UCSD-AML1 (cell line): ENCODE measurements at regions not wholly inside any gene's neighbourhood (a gene's known extent, or its start where the extent isn't known, plus 50 kb on each side); places are given as distances from the start of the nearest gene placed in this dataset.
"Not testable (repeated sequence)": the region's sequence is repeated elsewhere in the genome, so short reads cannot be mapped to it uniquely, and the experiment has no call there.

Source experiments
- DNase-seq: peaks from one replicate; lab custom pipeline; 2025; ENCODE audit not compliant: unreplicated experiment; lab: John Stamatoyannopoulos, UW

DNA sequence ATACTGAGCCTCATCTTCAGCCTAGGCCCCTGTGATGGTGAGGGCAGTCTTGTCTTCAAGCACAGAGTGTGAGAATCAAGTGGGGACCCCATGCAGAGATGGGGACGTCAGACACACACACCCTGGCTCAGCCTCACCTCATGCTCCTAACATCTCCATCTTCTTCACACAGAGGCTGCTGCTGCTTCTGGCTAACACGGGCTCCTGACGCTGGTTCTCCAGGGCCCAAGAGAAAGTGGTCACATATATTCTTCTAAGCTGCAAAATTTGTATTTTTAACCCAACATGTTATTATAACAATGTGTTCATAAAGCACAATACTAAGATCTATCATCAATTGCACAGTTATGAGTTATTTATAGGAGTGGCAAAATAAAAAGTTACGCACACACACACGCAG lies 101.2 kb downstream of the VPREB1 start:
- no peak for DNase-seq

DNA sequence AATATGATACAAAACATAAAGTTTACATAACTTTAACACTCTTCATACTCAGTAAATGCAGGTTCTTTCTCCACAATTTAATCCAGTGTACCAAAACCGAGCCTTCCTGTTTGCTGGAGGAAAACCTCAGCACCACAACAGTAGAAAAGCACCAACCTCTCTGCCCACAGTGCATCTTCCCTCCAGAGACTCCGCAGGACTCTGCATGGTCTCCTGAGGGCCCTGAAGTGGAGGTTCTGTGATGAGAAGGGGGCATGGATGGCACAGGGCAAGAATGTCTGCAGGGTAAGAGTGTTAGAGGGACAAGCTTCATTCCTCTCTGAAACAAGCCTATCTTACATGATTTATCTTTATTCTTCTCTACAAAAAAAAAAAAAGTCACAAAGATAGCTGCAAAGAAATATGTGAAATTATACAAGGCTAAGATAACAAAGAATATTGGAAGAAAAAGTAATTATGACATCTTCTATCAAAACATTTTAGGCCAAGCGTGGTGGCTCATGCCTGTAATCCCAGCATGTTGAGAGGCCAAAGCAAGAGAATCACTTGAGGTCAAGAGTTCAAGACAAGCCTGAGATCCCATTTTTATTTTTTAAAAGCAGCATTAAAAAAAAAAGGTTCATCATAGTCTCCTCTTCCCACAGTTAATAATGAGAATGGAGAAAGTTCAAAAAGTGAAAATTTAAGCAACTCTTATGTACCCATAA lies 102.0 kb downstream of the VPREB1 start:
- no peak for DNase-seq

- peak; percentile 32 for DNase-seq
Observed at GRCh38 chr22:22348127-22348814, 103.7 kb downstream of the VPREB1 start.

DNA sequence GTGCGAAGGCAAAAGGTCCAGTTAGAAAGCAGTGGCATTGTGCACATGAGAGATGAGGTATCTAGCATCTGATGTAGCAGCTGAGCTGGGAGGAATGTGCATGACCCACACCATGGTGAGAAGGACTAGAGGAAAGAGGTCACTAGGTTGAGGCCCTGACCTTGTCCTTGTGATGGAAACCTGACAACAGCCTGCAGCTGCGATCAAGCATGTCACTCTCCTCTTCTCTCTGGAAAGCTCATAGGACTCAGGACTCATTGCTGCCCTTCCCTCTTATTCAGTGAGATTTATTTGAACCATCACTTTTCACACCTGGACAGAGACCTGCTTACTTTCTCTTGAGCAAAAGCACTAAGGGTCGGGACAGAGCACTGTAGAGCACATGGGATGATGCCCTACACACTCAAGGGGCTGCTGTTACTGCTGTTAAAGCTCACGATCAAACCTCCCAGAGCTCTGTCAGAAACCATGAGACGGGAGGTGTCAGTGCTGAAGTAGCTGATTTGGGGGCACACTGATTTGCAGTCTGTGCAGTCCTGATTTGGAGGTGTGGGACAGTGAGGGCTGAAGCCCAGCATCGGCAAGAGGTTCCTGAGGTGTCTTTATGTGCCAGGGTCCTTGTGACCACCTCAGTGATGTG lies 104.3 kb downstream of the VPREB1 start:
- DNase-seq: no peak

DNA sequence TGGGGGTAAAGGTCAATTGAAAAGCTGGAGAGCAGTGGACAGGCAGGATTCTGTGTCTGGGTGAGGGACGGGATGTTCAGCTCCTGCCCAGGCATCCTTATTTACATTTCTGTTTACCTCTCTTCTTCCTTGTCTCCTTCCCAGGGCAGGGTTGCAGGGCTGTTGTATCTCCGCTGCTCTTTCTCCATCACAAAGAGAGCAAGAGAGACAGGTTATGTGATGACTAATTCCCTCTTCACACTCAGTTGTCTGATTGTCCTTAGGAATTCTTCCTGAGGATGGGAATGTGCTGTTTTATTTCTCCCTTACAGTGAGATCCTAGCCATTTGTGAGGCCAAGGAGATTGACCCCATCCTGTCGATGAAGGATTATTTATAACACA lies 104.9 kb downstream of the VPREB1 start:
- DNase-seq: no peak

DNA sequence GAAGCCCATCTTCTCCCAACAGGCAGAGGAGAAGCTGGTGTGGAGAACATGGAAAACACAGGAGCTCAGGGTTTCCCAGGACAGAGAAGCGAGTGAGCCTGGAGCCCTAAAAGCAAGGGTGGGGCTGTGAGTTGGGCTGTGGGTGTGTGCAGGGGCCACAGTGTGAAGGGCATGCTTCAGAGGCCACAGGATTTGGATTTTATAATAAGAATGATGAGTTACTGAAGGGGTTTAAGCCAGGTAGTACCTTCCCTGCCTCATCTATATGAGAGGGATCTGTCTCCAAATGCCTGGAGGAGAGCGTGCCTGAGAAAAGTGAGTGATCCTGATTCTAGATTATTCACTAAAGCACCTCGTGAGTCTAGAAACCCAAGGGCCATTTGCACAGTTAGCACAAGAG lies 106.8 kb downstream of the VPREB1 start:
- no peak for DNase-seq

DNA sequence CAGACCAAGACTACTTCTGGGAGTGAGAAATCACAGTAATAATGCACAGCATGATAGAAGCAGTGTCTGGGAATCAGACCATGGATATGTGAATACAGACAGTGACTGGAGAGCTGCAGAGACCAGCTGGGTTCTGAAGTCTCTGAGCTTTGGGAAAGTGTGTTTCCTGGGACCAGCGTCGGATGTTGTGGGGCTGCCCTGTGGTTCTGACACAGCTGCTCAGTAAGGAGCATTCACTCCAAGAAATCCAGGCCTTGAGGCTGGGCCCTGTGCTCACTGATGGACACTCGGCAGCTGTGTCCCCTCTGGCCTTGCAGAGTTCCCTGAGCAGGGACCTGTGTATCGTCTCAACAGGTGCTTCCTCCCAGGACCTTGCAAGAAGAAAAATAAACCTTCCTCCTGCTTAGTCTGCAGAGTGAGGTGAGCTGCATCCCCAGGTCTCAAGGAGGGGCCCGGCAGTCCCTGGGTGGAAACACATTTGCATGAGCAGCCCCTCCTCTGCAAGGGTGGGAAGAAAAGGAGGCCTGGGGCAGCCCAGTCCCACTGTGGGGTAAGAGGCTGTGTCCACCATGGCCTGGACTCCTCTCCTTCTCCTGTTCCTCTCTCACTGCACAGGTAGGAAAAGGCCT lies 107.9 kb downstream of the VPREB1 start:
- DNase-seq: no peak

DNA sequence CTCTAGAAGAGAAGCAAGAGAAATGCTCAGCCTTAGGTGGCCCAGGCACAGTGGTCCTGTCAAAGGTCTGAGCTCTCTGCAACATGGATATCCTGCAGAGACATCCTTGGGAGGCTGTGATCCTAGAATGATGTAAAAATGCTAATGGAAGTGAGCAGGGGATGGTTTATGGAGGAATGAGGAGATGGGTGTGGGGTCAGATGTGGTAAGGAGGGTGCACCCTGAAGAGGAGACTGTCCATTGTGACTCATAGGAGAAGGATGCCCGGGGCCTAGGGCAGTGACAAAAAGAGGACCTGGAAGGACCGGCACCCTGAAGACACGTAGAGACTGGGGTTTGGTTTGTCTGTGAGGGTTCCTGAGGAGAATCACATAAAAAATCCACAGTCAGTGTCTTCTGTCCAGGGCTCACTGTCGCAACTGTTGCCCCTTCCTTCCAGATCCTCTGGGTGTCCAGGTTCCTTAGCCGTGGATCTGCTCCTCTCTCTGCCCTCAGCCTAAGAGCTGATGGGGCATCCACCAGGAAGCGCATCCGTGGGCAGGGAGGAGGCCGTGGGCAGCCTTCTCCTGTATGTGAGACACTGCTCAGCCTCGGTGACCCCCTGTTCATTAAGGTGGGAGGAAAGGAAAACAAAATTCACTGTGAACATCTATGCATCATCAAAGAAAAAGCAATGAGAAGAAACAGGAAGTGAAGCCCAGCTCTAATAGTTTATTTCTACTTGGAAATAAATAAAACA lies 110.7 kb downstream of the VPREB1 start:
- no peak for DNase-seq

GRCh38 chr22:22357024-22357883 lies 112.7 kb downstream of the VPREB1 start:
- DNase-seq: peak; percentile 69

DNA sequence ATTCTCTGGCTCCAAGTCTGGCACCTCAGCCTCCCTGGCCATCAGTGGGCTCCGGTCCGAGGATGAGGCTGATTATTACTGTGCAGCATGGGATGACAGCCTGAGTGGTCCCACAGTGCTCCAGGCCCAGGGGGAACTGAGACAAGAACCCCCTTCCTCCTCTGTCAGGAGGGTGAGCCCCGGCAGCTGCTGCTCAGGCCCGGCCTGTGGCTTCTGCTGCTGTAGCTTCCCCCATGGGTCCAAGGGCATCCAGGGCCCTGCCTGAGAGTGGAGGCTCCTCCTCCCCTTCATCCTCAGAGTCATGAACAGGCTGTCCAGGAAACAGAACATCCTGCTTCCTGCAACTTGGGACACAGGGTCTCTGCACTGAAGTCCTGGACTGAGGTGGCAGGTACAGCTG lies 113.6 kb downstream of the VPREB1 start:
- DNase-seq: no peak

DNA sequence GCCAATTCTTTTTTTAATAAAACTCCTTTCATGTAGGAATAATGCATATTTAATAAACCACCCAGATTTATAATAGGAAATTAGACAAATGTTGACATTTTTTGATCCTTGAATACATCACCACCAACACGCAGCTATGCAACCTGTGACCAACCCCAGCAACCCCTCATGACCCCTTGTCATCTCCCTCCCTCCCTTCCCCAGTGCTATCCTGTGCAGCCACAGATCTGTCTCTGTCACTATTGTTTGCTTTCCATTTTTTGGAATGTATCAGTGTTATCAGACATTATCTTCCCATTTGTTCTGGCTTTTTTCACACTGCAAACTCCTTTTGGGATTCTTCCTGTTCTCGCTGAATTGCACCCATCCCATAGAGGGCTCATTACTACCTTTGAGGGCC lies 114.1 kb downstream of the VPREB1 start:
- no peak for DNase-seq

- no peak for DNase-seq
Observed at GRCh38 chr22:22359465-22359864, 114.9 kb downstream of the VPREB1 start.

DNA sequence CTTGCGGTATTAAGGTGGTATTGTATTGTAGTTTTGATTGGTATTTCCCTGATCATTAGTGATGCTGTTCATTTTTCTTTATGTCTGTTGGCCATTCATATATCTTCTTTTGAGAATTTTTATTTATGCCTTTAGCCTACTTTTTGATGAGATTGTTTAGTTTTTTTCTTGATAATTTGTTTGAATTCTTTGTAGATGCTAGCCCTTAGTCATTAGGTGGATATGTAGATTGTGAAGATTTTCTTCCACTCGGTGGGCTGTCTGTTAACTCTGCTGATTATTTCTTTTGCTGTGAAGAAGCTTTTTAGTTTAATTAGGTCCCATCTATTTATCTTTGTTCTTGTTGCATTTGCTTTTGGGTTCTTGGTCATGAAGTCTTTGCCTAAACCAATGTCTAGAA lies 115.4 kb downstream of the VPREB1 start:
- no peak for DNase-seq

- no peak for DNase-seq
Observed at GRCh38 chr22:22362311-22362710, 117.7 kb downstream of the VPREB1 start.

GRCh38 chr22:22362936-22363335 lies 118.3 kb downstream of the VPREB1 start:
- DNase-seq: no peak

- no peak for DNase-seq
Observed at GRCh38 chr22:22364207-22364606, 119.6 kb downstream of the VPREB1 start.

DNA sequence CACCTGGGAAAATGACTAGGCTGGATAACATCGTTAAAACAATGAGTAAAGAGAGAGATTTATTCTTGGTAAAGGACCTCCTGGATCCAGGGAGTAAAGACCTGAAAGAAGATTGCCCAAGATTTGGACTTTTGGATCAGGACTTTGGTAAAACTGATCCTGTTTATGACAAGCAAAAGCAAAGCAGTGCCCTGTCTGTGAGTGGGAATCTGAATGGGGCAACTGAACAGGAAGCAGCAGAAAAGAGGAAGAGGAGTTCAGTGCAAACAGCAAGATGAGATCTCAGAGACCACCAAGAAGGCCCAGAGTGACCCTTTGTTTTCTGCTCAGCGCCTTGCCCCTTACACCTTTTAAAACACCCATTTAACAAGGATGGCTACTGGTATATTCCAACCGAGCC lies 122.0 kb downstream of the VPREB1 start:
- no peak for DNase-seq

- no peak for DNase-seq
Observed at GRCh38 chr22:22368516-22368915, 123.9 kb downstream of the VPREB1 start.

DNA sequence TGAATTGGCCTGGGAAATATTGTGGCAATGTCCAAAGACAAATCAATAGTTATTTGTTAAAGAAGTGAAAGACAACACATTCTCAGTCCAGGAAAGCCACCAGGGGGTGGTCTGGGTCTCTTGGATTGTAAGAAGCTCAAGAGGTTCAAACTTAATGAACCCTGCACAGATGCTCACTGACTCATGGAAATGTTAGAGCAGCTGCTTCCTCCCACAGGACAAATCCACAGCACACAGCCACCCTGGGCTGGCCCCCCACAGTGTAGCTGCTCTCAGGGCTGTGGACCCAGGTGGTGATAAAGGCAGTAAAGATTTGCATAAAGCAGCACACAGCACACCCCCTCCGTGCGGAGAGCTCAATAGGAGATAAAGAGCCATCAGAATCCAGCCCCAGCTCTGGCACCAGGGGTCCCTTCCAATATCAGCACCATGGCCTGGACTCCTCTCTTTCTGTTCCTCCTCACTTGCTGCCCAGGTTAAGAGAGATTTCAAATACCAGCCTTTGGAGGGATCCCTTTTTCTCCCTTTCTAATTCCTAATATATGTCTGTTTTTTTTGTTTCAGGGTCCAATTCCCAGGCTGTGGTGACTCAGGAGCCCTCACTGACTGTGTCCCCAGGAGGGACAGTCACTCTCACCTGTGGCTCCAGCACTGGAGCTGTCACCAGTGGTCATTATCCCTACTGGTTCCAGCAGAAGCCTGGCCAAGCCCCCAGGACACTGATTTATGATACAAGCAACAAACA lies 124.8 kb downstream of the VPREB1 start:
- not testable (repeated sequence) for DNase-seq

DNA sequence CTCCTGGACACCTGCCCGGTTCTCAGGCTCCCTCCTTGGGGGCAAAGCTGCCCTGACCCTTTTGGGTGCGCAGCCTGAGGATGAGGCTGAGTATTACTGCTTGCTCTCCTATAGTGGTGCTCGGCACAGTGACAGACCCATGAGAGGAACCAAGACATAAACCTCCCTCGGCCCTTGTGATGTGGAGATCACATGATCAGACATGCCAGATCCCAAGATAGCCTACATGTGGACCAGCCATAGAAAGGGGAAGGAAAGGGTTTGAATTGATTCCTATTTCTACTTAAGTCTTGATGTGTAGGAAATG lies 125.3 kb downstream of the VPREB1 start:
- no peak for DNase-seq
